Keratinocyte (primary cell): ENCODE measurements at regions not wholly inside any gene's neighbourhood (a gene's known extent, or its start where the extent isn't known, plus 50 kb on each side); places are given as distances from the start of the nearest gene placed in this dataset.

Source experiments
- EZH2 ChIP-seq: IDR thresholded peaks from one replicate; pipeline ENCODE4 v1.6.1; 2012; ENCODE audit warnings: inconsistent platforms, mild to moderate bottlenecking, low read length, moderate library complexity
- TF ChIP-seq, protein P1 (sequence below), 3 experiments: IDR thresholded peaks in 1 of 3; conservative IDR thresholded peaks in 1 of 3; optimal IDR thresholded peaks in 1 of 3; 2 replicates in 2 of 3; 3 replicates in 1 of 3; pipeline versions ENCODE3 to v1.5.1; 2011; ENCODE audit warnings: low read length in 3 of 3, mild to moderate bottlenecking in 3 of 3, moderate library complexity in 2 of 3, control low read depth in 1 of 3, inconsistent platforms in 1 of 3; ENCODE audit not compliant: insufficient read depth in 2 of 3; ENCODE audit errors: extremely low read depth in 1 of 3

DNA sequence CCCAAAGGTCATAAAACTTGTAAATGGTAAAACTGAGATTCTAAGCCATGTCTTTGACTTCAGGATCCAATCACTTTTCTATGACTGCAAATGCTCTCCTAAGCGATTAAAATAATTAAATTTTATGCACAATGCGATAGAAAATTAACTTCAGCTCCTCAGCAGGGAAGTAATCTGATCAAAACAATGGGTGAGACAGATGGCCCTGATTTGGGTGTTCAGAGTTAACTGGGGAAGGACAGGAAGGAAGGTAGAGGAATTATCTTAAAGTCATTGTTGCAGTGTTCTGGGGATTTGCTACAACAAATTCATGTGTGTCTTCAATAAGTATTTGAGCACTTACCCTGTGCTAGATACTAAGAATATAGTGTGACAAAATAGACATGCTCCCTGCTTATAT is 446.0 kb upstream of the MEX3C start:
- TF ChIP-seq, protein P1, sequence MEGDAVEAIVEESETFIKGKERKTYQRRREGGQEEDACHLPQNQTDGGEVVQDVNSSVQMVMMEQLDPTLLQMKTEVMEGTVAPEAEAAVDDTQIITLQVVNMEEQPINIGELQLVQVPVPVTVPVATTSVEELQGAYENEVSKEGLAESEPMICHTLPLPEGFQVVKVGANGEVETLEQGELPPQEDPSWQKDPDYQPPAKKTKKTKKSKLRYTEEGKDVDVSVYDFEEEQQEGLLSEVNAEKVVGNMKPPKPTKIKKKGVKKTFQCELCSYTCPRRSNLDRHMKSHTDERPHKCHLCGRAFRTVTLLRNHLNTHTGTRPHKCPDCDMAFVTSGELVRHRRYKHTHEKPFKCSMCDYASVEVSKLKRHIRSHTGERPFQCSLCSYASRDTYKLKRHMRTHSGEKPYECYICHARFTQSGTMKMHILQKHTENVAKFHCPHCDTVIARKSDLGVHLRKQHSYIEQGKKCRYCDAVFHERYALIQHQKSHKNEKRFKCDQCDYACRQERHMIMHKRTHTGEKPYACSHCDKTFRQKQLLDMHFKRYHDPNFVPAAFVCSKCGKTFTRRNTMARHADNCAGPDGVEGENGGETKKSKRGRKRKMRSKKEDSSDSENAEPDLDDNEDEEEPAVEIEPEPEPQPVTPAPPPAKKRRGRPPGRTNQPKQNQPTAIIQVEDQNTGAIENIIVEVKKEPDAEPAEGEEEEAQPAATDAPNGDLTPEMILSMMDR (optimal IDR thresholded peaks at IDR 0.05 in 1 of 3, IDR thresholded peaks at IDR 0.05 in 1 of 3, conservative IDR thresholded peaks at IDR 0.05 in 1 of 3; ENCODE audit: extremely low read depth in 1 of 3, insufficient read depth in 2 of 3, low read length in 3 of 3): no peak
- TF ChIP-seq EZH2: no peak
